AG04450 (cell line): ENCODE measurements at regions not wholly inside any gene's neighbourhood (a gene's known extent, or its start where the extent isn't known, plus 50 kb on each side); places are given as distances from the start of the nearest gene placed in this dataset.
A peak's percentile ranks its signal among the peaks of the same experiment; 100 is the strongest.
"Not testable (repeated sequence)": the region's sequence is repeated elsewhere in the genome, so short reads cannot be mapped to it uniquely, and the experiment has no call there.

ENCODE experiments used
- CTCF ChIA-PET: fragments of 300-600, 350-600 bp; formaldehyde crosslinking; extraction: SDS; loops from one replicate; lab custom pipeline; 2022; ENCODE audit warnings: antibody characterized with exemption, inconsistent platforms; lab: Charles Lee
- POLR2A ChIA-PET: fragments of 350-600 bp; formaldehyde crosslinking; extraction: SDS; loops from one replicate; lab custom pipeline; 2021; ENCODE audit warnings: antibody characterized with exemption, inconsistent platforms; lab: Yijun Ruan, JAX
- DNase-seq: peaks from one replicate; pipeline ENCODE4 v3.0.0-alpha.2; 2011; ENCODE audit warnings: low read depth, low spot score
- H3K27ac ChIP-seq: one replicate; pipeline ENCODE4 v1.5.1; 2012; ENCODE audit warnings: low read depth, low read length, control low read depth
- H3K27me3 ChIP-seq: one replicate; pipeline ENCODE4 v1.6.0; 2012; ENCODE audit warnings: low read length; ENCODE audit not compliant: control insufficient read depth, insufficient read depth
- H3K4me3 ChIP-seq: 2 replicates; pipeline ENCODE4 v1.5.1; 2011; ENCODE audit warnings: mild to moderate bottlenecking, low read depth, low read length, control low read depth
- H3K9me3 ChIP-seq: 2 replicates; pipeline ENCODE4 v1.5.1; 2012; ENCODE audit warnings: low read length; ENCODE audit not compliant: control insufficient read depth, insufficient read depth
- TF ChIP-seq, protein P1 (sequence below): IDR thresholded peaks from 2 replicates; pipeline ENCODE4 v1.5.1; 2011; ENCODE audit warnings: low read depth, low read length, control low read depth, inconsistent platforms

DNA sequence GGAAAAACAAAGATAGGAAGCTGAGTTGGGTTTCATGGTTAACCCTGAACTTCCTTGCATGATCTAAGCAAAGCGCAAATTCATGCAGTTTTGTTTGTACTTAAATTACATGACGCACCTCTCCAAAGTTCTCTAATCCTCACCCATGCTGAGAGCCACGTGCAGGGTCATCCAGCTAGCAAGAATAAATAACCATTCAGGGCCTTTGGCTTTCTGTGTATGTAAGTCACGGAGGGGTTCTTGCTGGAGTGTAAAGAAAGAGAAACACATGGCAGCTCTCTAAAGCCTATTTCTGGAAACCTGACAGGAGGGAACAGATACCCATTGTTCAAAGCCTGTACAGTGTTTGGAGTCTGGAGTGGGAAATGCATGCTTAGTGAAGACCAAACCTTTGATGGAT lies 171.7 kb upstream of the CCN2 start:
- ChIA-PET POLR2A (interaction anchor here (0.6 to 3.1 kb wide), 17 partner anchors 8 to 176 kb away, joined by 3 to 98 read pairs (median 5); partner anchors contain the start of gene CCN2), CTCF (interaction anchor here (1.4 to 2.3 kb wide), 3 partner anchors 157 to 208 kb away, joined by 3 to 13 read pairs (median 5); no protein-coding TSS in a partner anchor)
- peak overlapping the region; percentile 98 for H3K27ac ChIP-seq
- no peaks in the 10 kb centered on the region; the same call in 1 of the 2 replicates for H3K9me3 ChIP-seq
- H3K4me3 ChIP-seq, result no peak overlapping the region
- H3K27me3 ChIP-seq, result no peaks in the 10 kb centered on the region
- peak; percentile 100 for DNase-seq
- TF ChIP-seq, protein P1, sequence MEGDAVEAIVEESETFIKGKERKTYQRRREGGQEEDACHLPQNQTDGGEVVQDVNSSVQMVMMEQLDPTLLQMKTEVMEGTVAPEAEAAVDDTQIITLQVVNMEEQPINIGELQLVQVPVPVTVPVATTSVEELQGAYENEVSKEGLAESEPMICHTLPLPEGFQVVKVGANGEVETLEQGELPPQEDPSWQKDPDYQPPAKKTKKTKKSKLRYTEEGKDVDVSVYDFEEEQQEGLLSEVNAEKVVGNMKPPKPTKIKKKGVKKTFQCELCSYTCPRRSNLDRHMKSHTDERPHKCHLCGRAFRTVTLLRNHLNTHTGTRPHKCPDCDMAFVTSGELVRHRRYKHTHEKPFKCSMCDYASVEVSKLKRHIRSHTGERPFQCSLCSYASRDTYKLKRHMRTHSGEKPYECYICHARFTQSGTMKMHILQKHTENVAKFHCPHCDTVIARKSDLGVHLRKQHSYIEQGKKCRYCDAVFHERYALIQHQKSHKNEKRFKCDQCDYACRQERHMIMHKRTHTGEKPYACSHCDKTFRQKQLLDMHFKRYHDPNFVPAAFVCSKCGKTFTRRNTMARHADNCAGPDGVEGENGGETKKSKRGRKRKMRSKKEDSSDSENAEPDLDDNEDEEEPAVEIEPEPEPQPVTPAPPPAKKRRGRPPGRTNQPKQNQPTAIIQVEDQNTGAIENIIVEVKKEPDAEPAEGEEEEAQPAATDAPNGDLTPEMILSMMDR, result no peak

DNA sequence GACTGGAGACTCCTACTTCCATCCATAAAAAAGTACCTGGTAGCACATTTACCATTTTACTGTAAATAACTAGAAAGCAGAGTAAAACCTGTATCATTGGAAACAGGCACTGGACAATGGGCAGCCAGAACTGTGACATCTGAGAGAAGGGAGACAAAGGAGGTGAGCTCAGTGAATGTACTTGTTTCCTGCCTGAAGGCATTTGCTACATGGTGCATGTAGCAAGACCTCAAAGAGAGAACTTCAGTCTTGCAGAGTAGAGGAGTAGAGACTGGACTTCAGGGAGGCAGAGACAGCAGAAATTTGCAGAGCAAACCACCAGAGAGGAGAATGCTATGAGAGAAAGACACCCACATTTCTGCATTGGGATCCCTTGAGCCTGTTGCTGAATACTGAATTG lies 171.0 kb upstream of the CCN2 start:
- Histone ChIP-seq H3K27ac (peak overlapping the region; percentile 98), H3K27me3 (no peaks in the 10 kb centered on the region), H3K9me3 (no peaks in the 10 kb centered on the region; the same call in 1 of the 2 replicates), H3K4me3 (no peak overlapping the region)
- POLR2A ChIA-PET, result interaction anchor here (0.6 to 3.1 kb wide), 16 partner anchors 8 to 175 kb away, joined by 3 to 98 read pairs (median 6); partner anchors contain the start of gene CCN2
- TF ChIP-seq, protein P1, result no peak
- CTCF ChIA-PET, result interaction anchor here (0.9 to 2.3 kb wide), 5 partner anchors 9 to 207 kb away, joined by 3 to 13 read pairs (median 3); no protein-coding TSS in a partner anchor
- no peak for DNase-seq

DNA sequence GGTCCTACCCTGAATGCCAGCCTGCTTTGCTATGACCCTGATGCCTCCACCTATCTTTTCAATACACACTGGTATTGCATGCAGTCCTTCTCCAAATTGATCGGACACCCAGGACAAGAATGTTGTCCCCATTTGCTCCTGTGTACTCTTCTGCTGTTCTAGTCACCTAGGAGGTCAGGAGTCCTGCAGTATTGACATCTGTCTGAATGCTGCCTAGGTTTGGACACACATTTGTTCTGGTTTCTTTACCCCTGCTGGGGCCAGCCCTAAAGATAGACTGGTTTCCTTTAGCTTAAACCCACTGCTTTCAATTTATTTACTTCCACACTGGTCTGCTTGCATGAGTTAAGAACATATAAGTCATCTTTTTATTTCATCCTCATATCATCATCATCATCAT lies 167.0 kb upstream of the CCN2 start:
- H3K9me3 ChIP-seq, result no peaks in the 10 kb centered on the region
- H3K27me3 ChIP-seq, result no peaks in the 10 kb centered on the region
- ChIA-PET CTCF (no interaction called here), POLR2A (no interaction called here)
- TF ChIP-seq, protein P1, result no peak
- DNase-seq, result no peak
- H3K27ac ChIP-seq, result no peak overlapping the region
- no peak overlapping the region for H3K4me3 ChIP-seq

DNA sequence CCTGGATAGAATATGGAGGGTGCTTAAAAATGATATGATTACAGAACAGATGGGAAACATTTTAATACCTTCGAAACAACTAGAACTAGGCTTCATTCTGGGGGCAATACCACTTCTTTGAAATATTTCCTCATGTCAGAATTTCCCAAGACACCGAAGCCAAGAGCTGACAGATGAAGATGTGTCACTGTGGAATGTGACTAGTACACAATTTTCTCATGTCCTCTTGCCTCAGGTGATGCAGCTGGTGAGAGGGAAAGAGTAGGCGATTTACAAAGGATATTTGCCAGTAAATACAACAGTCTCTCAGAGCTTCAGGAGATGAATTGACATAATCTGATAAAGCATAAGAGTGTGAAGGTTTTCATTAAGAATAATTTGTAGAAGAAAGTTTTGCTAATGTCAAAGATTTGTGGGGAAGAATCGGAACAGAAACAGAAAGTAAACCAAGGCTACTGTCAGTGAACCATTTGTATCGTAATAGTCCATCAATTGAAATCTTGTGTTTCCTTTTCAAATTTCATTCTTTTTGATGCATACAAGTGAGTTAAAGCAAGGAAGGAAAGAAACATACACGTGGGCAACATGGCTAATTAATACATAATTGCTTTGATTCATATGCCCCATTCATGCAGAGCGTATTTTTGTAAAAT lies 164.7 kb upstream of the CCN2 start:
- TF ChIP-seq, protein P1, result no peak
- ChIA-PET POLR2A (interaction anchor here (1.0 to 1.1 kb wide), 2 partner anchors 164 to 167 kb away, joined by 4 read pairs; partner anchors contain the start of gene CCN2), CTCF (interaction anchor here (1.0 to 2.4 kb wide), 2 partner anchors 120 to 164 kb away, joined by 3 to 14 read pairs; no protein-coding TSS in a partner anchor)
- H3K27ac ChIP-seq, result no peak overlapping the region
- H3K4me3 ChIP-seq, result peak overlapping the region; percentile 40
- H3K27me3 ChIP-seq, result no peaks in the 10 kb centered on the region
- no peak for DNase-seq
- no peaks in the 10 kb centered on the region for H3K9me3 ChIP-seq

DNA sequence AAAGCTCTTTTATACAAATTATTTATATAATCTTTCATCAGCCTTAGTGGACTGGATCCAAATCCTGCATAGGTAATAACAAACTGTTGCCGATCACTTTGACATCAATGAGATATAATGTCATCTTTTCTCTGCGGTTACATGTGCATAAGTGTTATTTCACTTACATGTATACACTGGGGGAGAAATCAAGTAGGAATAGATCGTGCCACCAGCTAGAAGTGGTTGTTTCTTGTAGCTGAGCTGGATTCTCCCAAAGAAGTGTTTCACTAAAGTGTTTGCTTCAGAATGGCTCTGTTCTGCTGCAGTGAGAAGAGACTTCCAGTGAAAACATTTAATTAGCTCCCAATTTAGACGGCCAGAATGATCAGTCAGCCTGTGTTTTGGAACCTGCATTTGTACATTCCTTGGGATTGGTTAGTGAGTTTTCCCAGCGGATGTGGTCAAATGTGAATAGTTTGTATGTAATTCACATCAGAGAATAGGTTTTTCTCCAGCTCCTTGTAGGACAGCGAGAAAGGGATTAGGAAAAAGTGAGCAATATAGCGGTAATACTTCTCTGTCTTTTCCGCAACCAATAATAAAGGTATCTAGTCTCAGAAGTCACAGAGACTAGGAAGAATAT lies 163.1 kb upstream of the CCN2 start:
- ChIA-PET POLR2A (interaction anchor here (1.0 to 1.7 kb wide), 3 partner anchors 8 to 163 kb away, joined by 3 to 10 read pairs (median 8); partner anchors contain the start of gene CCN2), CTCF (interaction anchor here (1.1 to 2.4 kb wide), 4 partner anchors 8 to 191 kb away, joined by 3 to 14 read pairs (median 4); no protein-coding TSS in a partner anchor)
- DNase-seq, result no peak
- no peaks in the 10 kb centered on the region for H3K27me3 ChIP-seq
- peaks cover 9% of the 10 kb centered on the region; the same call in 1 of the 2 replicates for H3K9me3 ChIP-seq
- no peak overlapping the region for H3K4me3 ChIP-seq
- TF ChIP-seq, protein P1, result no peak
- H3K27ac ChIP-seq, result peak overlapping the region; percentile 47

DNA sequence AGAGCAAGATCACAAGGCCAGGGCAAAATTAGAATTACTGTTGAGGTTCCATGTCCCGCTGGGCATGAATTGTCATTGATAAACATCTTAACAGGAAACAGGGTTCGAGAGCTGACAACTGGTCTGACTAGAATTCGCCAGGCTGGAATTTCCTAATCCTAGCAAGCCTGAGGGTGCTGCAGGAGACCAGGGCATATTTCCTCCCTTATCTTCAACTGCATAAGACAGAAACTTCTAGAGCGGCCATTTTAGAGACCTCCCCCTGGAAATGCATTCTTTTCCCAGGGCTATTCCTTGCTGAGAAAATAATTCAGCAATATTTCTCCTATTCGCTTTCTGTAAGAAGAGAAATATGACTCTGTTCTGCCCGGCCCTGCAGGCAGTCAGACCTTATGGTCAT lies 158.6 kb upstream of the CCN2 start:
- H3K27ac ChIP-seq, DNase-seq, H3K4me3 ChIP-seq, H3K27me3 ChIP-seq, POLR2A ChIA-PET, CTCF ChIA-PET: not testable (repeated sequence)
- peaks cover 16% of the 10 kb centered on the region; the same call in 1 of the 2 replicates for H3K9me3 ChIP-seq
